Memory B cell (primary cell): ENCODE measurements at regions not wholly inside any gene's neighbourhood (a gene's known extent, or its start where the extent isn't known, plus 50 kb on each side); places are given as distances from the start of the nearest gene placed in this dataset.

Experiments used
- ATAC-seq: fragments of 150-1000 bp; cut with Tn5 transposase; 2 replicates; pipeline ENCODE4 v1.10.0; 2021; ENCODE audit warnings: low read depth, mild to moderate bottlenecking, moderate library complexity
- DNase-seq, 2 donors: peaks; one replicate each; pipeline ENCODE4 v3.0.0; 2022; ENCODE audit warnings: low spot score in 2 of 2
- H3K27ac Mint-ChIP-seq: one replicate; pipeline ENCODE4 v1.8.0; 2022; ENCODE audit warnings: mild to moderate bottlenecking, moderate library complexity, mixed read lengths
- H3K27me3 Mint-ChIP-seq: one replicate; pipeline ENCODE4 v1.8.0; 2022; ENCODE audit warnings: mixed read lengths
- H3K36me3 Mint-ChIP-seq: one replicate; pipeline ENCODE4 v1.8.0; 2022; ENCODE audit warnings: mild to moderate bottlenecking, mixed read lengths
- H3K4me1 Mint-ChIP-seq: one replicate; pipeline ENCODE4 v1.8.0; 2022; ENCODE audit warnings: mixed read lengths
- H3K4me3 Mint-ChIP-seq: one replicate; pipeline ENCODE4 v1.8.0; 2022; ENCODE audit warnings: mild to moderate bottlenecking, moderate library complexity, mixed read lengths
- H3K9me3 Mint-ChIP-seq: one replicate; pipeline ENCODE4 v1.8.0; 2022; ENCODE audit warnings: mixed read lengths

DNA sequence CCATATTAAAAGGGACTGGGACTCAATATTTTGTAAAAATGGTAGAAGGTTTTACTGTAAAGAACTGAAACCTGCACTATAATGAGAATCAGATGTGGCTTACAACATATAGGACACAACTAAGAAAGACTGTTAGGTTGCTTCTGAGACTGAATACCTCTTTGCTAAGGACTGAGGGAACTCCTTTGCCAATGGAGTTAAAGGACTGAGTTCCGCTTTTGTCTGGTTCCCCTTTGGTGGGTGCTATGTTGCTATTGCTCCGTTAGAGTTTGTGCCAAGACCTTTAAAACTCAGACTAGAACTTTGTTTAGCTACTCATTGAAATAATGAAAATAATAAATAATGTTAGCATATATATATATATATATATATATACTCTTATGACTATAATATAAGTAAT, 147.8 kb upstream of the KCNMB2 start:
- ATAC-seq: no peak
- Mint-ChIP-seq H3K9me3 (no peaks in the 10 kb centered on the region), H3K4me3 (no peak overlapping the region), H3K36me3 (no peaks in the 10 kb centered on the region), H3K4me1 (no peaks in the 10 kb centered on the region), H3K27ac (no peak overlapping the region), H3K27me3 (peaks cover 5% of the 10 kb centered on the region)
- no peak for DNase-seq

DNA sequence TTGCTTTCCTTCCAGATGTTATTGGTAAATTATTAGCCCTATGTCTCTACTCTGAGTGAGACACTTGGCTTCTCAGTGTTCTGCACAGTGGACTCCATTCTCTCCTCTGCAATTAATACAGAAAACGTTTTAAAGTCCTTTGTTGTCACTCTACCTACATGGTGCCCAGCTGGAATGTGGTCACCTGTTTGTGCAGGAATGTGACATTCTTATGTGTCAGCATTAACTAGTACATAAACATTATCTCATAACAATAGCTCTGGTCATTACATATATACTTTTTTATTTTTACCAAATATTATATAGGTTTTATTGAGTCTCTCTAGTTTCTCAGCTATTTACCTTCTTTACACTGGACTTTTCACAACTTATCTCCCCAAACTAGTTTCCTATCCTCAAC, 147.0 kb upstream of the KCNMB2 start:
- Mint-ChIP-seq H3K36me3 (no peaks in the 10 kb centered on the region), H3K4me3 (no peak overlapping the region), H3K27me3 (peaks cover 5% of the 10 kb centered on the region), H3K9me3 (no peaks in the 10 kb centered on the region), H3K27ac (no peak overlapping the region), H3K4me1 (no peaks in the 10 kb centered on the region)
- ATAC-seq (no peak), DNase-seq (no peak)

GRCh38 chr3:178392511-178392926, 143.7 kb upstream of the KCNMB2 start:
- no peaks in the 10 kb centered on the region for H3K9me3 Mint-ChIP-seq
- ATAC-seq: no peak
- H3K4me3 Mint-ChIP-seq: no peak overlapping the region
- no peak for DNase-seq
- no peaks in the 10 kb centered on the region for H3K4me1 Mint-ChIP-seq
- H3K27me3 Mint-ChIP-seq: peaks cover 3% of the 10 kb centered on the region
- no peaks in the 10 kb centered on the region for H3K36me3 Mint-ChIP-seq
- H3K27ac Mint-ChIP-seq: no peak overlapping the region

DNA sequence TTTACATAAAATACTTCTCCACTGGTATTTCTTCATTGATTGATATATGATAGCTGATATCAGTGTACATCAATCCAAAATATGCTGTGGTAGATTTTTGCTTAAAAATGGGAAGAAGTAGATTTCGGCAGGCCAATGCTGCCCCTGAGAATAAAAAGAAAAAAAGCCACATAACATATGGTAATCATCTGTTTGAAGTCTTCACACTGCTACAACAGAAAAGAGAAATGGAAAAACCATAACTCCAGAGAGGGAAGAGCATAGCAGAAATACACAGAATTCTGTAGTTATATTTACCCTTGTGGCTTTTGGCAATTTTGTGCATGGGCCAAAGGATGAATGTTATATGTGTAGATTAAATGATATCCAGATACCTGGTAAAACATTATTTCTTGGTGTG, 143.1 kb upstream of the KCNMB2 start:
- Mint-ChIP-seq H3K9me3 (no peaks in the 10 kb centered on the region), H3K27me3 (peaks cover 3% of the 10 kb centered on the region), H3K36me3 (no peaks in the 10 kb centered on the region), H3K4me3 (no peak overlapping the region), H3K4me1 (no peaks in the 10 kb centered on the region), H3K27ac (no peak overlapping the region)
- ATAC-seq: no peak
- DNase-seq: no peak

GRCh38 chr3:178393824-178394223, 142.4 kb upstream of the KCNMB2 start:
- peaks cover 2% of the 10 kb centered on the region for H3K9me3 Mint-ChIP-seq
- H3K27me3 Mint-ChIP-seq: peaks cover 3% of the 10 kb centered on the region
- no peak overlapping the region for H3K4me3 Mint-ChIP-seq
- ATAC-seq: no peak
- no peak for DNase-seq
- H3K27ac Mint-ChIP-seq: no peak overlapping the region
- no peaks in the 10 kb centered on the region for H3K4me1 Mint-ChIP-seq
- H3K36me3 Mint-ChIP-seq: no peaks in the 10 kb centered on the region

DNA sequence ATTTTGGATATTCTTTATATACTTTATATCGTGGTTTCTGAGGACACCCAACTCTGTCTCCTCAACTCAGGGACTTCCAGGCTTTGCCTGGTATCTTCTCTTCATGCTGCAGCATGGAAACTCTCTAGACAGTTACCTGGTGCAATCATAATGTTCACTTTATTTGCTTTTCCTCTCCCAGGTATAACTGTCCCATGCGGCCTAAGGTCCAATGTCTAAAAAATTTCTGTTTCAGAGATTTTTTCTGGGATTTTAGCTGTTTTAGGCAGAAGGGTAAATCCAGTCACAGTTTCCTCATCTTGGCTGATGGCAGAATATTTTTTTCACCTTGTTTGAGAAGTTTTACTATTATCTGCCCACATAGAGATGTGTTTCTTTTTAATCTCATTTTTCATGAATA, 139.9 kb upstream of the KCNMB2 start:
- no peak overlapping the region for H3K4me3 Mint-ChIP-seq

GRCh38 chr3:178397202-178397601, 139.0 kb upstream of the KCNMB2 start:
- no peak for DNase-seq
- no peaks in the 10 kb centered on the region for H3K36me3 Mint-ChIP-seq
- H3K27ac Mint-ChIP-seq: no peak overlapping the region
- peaks cover 2% of the 10 kb centered on the region for H3K9me3 Mint-ChIP-seq
- H3K4me1 Mint-ChIP-seq: no peaks in the 10 kb centered on the region
- no peak for ATAC-seq
- H3K27me3 Mint-ChIP-seq: peaks cover 3% of the 10 kb centered on the region
- no peak overlapping the region for H3K4me3 Mint-ChIP-seq

More for the DNA sequence above, 139.9 kb upstream of the KCNMB2 start:
- DNase-seq (no peak), ATAC-seq (no peak)
- Mint-ChIP-seq H3K9me3 (peaks cover 2% of the 10 kb centered on the region), H3K4me1 (no peaks in the 10 kb centered on the region), H3K36me3 (no peaks in the 10 kb centered on the region), H3K27ac (no peak overlapping the region), H3K27me3 (no peaks in the 10 kb centered on the region)

DNA sequence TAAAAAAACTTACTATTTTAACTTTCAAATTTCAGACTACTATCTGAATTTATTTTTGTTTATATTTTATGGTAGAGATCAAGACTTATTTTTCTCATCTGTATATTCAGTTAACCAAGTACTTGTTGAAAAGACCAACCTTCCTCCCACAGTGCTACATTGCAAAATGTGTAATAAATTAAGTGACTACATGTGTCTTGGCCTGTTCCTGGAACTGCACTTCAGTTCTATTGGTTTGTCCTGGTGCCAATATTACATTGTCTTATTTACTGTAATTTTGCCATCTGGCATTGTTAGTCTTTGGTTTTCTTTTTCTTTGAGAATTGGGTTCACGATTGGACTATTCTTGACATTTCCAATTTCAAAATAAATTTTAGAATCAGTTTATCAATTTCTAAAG, 138.4 kb upstream of the KCNMB2 start:
- Mint-ChIP-seq H3K4me1 (no peaks in the 10 kb centered on the region), H3K9me3 (peaks cover 2% of the 10 kb centered on the region), H3K4me3 (no peak overlapping the region), H3K27ac (no peak overlapping the region), H3K36me3 (no peaks in the 10 kb centered on the region), H3K27me3 (peaks cover 3% of the 10 kb centered on the region)
- ATAC-seq (no peak), DNase-seq (no peak)

GRCh38 chr3:178404961-178405360, 131.3 kb upstream of the KCNMB2 start:
- Mint-ChIP-seq H3K4me3 (no peak overlapping the region), H3K27me3 (peaks cover 10% of the 10 kb centered on the region), H3K4me1 (no peaks in the 10 kb centered on the region), H3K36me3 (no peaks in the 10 kb centered on the region), H3K27ac (no peak overlapping the region), H3K9me3 (no peaks in the 10 kb centered on the region)
- no peak for ATAC-seq
- no peak for DNase-seq

DNA sequence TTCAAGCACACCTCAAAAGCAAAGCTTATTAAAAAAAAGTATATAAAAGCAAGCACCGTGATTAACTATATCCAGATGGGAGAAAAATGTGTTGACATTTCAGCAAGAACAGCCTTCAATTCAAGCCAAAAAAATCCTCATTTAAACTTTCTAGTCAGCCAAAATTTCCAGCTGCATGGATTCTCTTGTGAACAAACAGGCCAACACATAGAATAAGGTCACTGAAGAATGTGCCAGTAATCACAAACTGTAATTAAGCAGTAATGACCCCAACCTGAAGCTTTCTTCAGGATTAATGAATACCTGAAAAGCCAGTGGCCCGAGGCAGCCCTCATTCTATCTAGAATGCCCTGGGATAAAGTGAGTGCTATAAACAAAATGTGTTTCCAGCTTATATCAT, 130.7 kb upstream of the KCNMB2 start:
- H3K9me3 Mint-ChIP-seq: no peaks in the 10 kb centered on the region
- no peaks in the 10 kb centered on the region for H3K4me1 Mint-ChIP-seq
- ATAC-seq: no peak
- no peak for DNase-seq
- no peaks in the 10 kb centered on the region for H3K36me3 Mint-ChIP-seq
- H3K27ac Mint-ChIP-seq: no peak overlapping the region
- H3K27me3 Mint-ChIP-seq: peaks cover 10% of the 10 kb centered on the region
- no peak overlapping the region for H3K4me3 Mint-ChIP-seq

DNA sequence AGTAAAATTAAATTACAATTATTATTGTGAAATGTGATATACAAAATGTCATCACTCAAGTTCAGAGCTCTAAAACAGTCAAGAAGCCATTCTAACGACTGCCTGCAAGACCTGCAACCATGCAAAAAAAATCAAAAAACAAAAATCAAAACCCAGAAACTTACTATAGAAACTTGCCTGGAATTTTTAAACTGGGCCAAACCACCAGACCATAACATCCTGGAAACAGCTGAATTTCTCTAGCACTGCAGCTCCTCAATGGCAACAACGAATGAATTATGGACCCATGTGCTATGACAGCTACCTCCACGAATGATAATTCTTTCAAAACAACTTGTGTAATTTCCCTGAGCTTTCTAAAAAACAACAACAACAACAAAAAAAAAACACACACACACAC, 130.0 kb upstream of the KCNMB2 start:
- DNase-seq (no peak), ATAC-seq (no peak)
- H3K27ac Mint-ChIP-seq: no peak overlapping the region
- no peaks in the 10 kb centered on the region for H3K36me3 Mint-ChIP-seq
- no peaks in the 10 kb centered on the region for H3K4me1 Mint-ChIP-seq
- H3K9me3 Mint-ChIP-seq: no peaks in the 10 kb centered on the region
- H3K4me3 Mint-ChIP-seq: no peak overlapping the region
- H3K27me3 Mint-ChIP-seq: peaks cover 10% of the 10 kb centered on the region

- Mint-ChIP-seq H3K4me1 (no peaks in the 10 kb centered on the region), H3K36me3 (no peaks in the 10 kb centered on the region), H3K27ac (no peak overlapping the region), H3K27me3 (no peaks in the 10 kb centered on the region), H3K9me3 (no peaks in the 10 kb centered on the region), H3K4me3 (no peak overlapping the region)
- ATAC-seq: no peak
- DNase-seq: no peak
Measured at GRCh38 chr3:178415384-178415783, 120.9 kb upstream of the KCNMB2 start.

DNA sequence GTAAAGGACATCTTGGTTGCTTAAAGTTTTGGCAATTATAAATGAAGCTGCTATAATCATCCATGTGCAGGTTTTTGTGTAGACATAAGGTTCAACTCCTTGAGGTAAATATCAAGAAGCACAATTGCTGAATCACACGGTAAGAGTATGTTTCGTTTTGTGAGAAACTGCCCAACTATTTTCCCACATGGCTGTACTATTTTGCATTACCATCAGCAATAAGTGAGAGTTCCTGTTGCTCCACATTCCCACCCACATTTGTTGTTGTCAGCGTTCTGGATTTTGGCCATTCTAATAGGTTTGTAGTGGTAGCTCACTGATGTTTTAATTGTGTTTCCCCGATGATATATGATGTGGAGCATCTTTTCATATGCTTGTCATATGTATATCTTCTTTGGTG, 118.5 kb upstream of the KCNMB2 start:
- H3K27ac Mint-ChIP-seq: no peak overlapping the region

DNA sequence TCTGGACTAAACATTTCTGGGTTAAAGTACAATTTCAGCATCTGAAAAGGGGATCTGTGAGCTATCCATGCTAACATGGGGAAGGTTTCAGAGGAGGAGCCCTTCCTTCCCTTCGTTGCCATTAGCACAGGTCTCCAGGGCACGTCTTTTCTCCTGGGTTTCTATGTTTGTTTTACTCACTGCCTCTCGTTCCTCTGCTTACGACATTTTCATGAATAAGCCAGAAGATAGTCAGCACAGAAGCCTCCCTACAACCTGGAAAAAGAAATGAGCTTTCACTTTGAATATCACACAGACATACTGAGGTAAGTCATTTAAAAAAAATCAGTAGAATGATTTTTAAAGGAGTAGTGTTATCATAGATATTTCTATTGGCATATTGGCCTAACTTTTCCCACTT, 117.2 kb upstream of the KCNMB2 start:
- Mint-ChIP-seq H3K9me3 (no peaks in the 10 kb centered on the region), H3K4me1 (no peaks in the 10 kb centered on the region), H3K36me3 (no peaks in the 10 kb centered on the region), H3K27me3 (peaks cover 2% of the 10 kb centered on the region), H3K4me3 (no peak overlapping the region), H3K27ac (no peak overlapping the region)
- DNase-seq: no peak
- no peak for ATAC-seq

More for the DNA sequence above, 118.5 kb upstream of the KCNMB2 start:
- Mint-ChIP-seq H3K9me3 (no peaks in the 10 kb centered on the region), H3K4me1 (no peaks in the 10 kb centered on the region), H3K27me3 (peaks cover 1% of the 10 kb centered on the region), H3K36me3 (no peaks in the 10 kb centered on the region), H3K4me3 (no peak overlapping the region)
- DNase-seq (no peak), ATAC-seq (no peak)

- Mint-ChIP-seq H3K4me1 (no peaks in the 10 kb centered on the region), H3K36me3 (no peaks in the 10 kb centered on the region), H3K4me3 (no peak overlapping the region), H3K27me3 (peaks cover 2% of the 10 kb centered on the region), H3K9me3 (no peaks in the 10 kb centered on the region), H3K27ac (no peak overlapping the region)
- no peak for DNase-seq
- no peak for ATAC-seq
Measured at GRCh38 chr3:178420033-178420432, 116.2 kb upstream of the KCNMB2 start.

- no peaks in the 10 kb centered on the region for H3K36me3 Mint-ChIP-seq
- H3K4me3 Mint-ChIP-seq: no peak overlapping the region
- H3K27ac Mint-ChIP-seq: no peak overlapping the region
- ATAC-seq (no peak), DNase-seq (no peak)
- H3K27me3 Mint-ChIP-seq: peaks cover 2% of the 10 kb centered on the region
- H3K9me3 Mint-ChIP-seq: no peaks in the 10 kb centered on the region
- H3K4me1 Mint-ChIP-seq: no peaks in the 10 kb centered on the region
Measured at GRCh38 chr3:178421069-178421468, 115.2 kb upstream of the KCNMB2 start.
